ENCODE measurements at regions not wholly inside any gene's neighbourhood (a gene's known extent, or its start where the extent isn't known, plus 50 kb on each side); places are given as distances from the start of the nearest gene placed in this dataset.

DNA sequence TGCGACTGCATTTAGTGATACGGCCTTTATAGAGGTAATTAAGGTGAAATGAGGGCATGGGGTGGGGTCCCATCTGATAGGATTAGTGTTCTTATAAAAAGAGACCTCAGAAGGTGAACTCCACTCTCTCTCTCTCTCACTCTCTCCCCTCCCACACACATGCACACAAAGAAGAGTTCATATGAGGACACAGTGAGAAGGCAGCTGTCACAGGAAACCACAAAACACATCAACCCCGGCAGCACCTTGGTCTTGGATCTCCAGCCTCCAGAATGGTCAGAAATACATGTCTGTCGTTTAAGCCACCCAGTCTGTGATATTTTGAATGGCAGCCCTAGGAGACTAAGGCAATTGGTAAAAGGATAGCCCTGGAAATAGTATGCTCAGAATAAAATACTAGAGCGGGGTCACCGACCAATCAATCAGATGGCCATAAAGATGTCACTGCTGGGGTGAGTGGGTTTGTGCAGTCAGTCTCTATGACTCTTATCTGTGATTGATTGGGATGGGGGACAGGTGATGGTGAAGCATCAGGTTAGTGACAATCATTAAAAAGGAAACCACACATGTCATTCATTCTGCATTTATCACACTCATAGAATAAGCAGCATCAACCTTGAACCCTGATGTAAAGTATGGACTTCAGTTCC is 118.9 kb upstream of the POU3F3 start:
- no peak overlapping the region for H3K27ac ChIP-seq
- no peak for TF ChIP-seq ZFX (IDR thresholded peaks at IDR 0.05; ENCODE audit: borderline replicate concordance)
- TF ChIP-seq, protein P1, sequence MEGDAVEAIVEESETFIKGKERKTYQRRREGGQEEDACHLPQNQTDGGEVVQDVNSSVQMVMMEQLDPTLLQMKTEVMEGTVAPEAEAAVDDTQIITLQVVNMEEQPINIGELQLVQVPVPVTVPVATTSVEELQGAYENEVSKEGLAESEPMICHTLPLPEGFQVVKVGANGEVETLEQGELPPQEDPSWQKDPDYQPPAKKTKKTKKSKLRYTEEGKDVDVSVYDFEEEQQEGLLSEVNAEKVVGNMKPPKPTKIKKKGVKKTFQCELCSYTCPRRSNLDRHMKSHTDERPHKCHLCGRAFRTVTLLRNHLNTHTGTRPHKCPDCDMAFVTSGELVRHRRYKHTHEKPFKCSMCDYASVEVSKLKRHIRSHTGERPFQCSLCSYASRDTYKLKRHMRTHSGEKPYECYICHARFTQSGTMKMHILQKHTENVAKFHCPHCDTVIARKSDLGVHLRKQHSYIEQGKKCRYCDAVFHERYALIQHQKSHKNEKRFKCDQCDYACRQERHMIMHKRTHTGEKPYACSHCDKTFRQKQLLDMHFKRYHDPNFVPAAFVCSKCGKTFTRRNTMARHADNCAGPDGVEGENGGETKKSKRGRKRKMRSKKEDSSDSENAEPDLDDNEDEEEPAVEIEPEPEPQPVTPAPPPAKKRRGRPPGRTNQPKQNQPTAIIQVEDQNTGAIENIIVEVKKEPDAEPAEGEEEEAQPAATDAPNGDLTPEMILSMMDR (IDR thresholded peaks at IDR 0.05): no peak

DNA sequence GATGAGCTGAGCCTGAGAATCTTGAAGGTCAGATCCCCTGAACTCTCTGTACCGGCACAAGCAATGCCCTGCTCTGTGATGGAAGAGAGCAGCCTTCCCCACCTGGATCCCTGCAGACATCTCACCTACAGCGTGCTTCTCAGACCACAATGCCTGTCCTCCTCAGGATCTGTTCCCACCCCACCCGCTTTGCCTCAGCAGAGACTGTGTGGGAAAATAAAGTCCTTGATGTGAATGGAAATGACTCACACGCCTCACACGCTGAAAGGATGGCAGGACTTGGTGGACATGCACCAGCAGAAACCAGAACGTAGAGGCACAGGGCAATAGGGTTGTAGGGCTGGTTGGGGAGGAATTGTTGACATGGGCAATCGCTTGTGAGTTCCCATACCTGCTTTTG is 117.9 kb upstream of the POU3F3 start:
- no peak for TF ChIP-seq ZFX (IDR thresholded peaks at IDR 0.05; ENCODE audit: borderline replicate concordance)
- TF ChIP-seq, protein P1 (IDR thresholded peaks at IDR 0.05): no peak
- no peak overlapping the region for H3K27ac ChIP-seq

DNA sequence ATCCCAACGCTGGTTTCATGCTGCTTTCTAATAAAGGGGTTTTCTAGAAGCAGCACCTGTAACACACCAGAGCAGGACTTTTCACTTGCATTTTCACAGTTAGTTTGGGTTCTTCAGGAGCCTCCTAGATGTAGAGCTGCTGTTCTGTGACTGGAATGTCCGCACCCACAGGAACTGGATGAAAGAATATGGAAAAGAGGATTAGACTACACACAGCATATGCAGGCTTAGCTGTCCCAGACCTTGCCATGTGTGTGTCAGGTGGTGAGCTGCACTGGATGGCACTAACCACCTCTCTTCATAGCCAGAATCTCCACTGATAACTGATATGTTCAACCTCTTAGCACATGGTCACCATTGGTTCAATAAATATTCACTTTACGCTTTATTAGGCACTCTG is 112.1 kb upstream of the POU3F3 start:
- H3K27ac ChIP-seq: no peak overlapping the region
- TF ChIP-seq, protein P1 (IDR thresholded peaks at IDR 0.05): no peak
- TF ChIP-seq ZFX (IDR thresholded peaks at IDR 0.05; ENCODE audit: borderline replicate concordance): no peak

DNA sequence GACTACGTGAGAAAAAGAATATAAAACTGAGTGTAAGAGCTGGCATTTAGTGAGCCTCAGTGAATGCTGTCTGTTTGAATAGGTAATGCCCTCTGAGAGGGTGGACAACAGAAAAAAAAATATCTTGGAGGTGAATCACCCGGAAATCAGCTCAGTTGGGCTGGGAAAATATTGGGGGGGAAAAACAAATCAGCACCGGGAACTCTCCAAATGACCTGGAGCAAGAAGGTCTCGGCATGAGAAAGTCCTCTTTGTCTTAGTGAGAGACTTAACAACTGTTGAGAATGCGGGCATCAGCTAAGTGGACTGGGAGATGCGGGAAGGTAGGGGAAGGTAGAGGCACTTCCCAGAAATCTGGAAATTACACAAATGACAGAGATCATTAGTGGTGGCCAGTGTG is 109.4 kb upstream of the POU3F3 start:
- no peak overlapping the region for H3K27ac ChIP-seq
- TF ChIP-seq ZFX (IDR thresholded peaks at IDR 0.05; ENCODE audit: borderline replicate concordance): no peak
- TF ChIP-seq, protein P1 (IDR thresholded peaks at IDR 0.05): no peak

DNA sequence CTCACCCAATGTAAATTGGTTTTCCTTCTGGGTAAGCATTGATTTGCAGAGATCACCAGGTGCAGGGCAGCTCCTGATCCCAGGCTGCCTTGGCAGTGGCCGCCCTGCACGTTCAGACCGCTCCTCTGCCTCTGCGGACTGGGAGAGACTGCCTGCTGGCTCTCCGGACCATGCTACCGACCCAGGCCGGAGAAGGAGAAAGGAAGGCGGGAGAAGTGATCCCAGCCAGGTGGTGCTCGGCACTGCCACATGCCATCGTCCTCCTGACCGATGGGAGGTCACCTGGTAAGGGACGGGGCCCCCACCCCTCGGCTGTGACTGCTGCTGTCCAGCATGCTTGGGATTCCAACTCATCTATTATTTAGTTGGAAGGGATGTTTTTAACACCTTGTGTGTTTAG is 108.1 kb upstream of the POU3F3 start:
- TF ChIP-seq ZFX (IDR thresholded peaks at IDR 0.05; ENCODE audit: borderline replicate concordance): no peak
- TF ChIP-seq, protein P1 (IDR thresholded peaks at IDR 0.05): no peak
- no peak overlapping the region for H3K27ac ChIP-seq

DNA sequence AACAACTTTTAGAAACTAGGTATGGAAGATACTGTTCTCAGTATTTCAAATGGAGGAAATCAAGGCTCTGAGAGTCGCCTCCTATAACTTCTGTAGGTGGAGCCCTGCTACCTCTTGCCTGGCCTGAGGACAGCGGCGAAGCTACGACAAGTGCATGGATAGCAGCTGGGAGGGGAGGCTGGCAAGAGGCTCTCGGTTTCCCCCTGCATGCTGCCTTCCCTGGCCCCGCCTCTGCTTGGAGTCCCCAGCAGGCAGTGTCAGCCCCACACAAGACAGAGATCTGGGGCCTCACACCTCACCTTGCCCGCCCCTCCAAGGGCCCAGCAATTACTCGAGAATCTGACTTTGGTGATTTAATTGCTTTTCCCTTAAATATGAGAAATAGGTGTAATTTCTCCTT is 107.6 kb upstream of the POU3F3 start:
- TF ChIP-seq, protein P1 (IDR thresholded peaks at IDR 0.05): no peak
- no peak for TF ChIP-seq ZFX (IDR thresholded peaks at IDR 0.05; ENCODE audit: borderline replicate concordance)
- H3K27ac ChIP-seq: no peak overlapping the region

DNA sequence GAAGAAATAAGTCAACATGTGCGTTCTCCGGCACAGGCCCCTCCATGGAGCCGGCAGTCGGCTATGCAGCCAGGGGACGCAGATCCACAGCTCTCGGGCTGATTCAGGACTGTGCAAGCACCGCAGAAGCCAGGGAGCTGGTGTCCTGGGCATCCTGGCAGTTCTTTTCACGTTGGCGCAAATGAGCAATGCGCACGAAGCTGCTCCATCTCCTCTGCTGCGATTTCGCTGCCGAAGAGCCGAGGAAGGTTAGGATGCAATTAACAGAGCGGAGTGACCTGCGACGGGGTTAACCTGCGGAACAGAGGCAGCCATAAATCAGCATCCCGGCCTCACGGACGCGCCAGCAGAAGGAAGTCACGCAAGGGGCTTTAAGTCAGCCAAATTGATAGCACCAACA is 107.1 kb upstream of the POU3F3 start:
- H3K27ac ChIP-seq: no peak overlapping the region
- TF ChIP-seq, protein P1 (IDR thresholded peaks at IDR 0.05): no peak
- no peak for TF ChIP-seq ZFX (IDR thresholded peaks at IDR 0.05; ENCODE audit: borderline replicate concordance)

Data from 22Rv1 (cell line).